Astrocyte of the cerebellum (primary cell): ENCODE measurements at regions not wholly inside any gene's neighbourhood (a gene's known extent, or its start where the extent isn't known, plus 50 kb on each side); places are given as distances from the start of the nearest gene placed in this dataset.

ENCODE experiments used
- DNase-seq: peaks from one replicate; pipeline ENCODE4 v3.0.0-alpha.2; 2011; ENCODE audit warnings: low read depth
- H3K4me3 ChIP-seq: 2 replicates; pipeline ENCODE4 v1.5.1; 2011; ENCODE audit warnings: mild to moderate bottlenecking, low read depth, low read length, moderate library complexity
- in situ Hi-C: cut with HindIII; loops from 2 replicates; pipeline ENCODE4 v1.10.0; 2017; ENCODE audit warnings: low sequenced_read_pairs
- TF ChIP-seq, protein P1 (sequence below): IDR thresholded peaks from 2 replicates; pipeline ENCODE4 v1.5.1; 2012; ENCODE audit warnings: low read length, low read depth, moderate library complexity, mild to moderate bottlenecking; ENCODE audit errors: missing control alignments

DNA sequence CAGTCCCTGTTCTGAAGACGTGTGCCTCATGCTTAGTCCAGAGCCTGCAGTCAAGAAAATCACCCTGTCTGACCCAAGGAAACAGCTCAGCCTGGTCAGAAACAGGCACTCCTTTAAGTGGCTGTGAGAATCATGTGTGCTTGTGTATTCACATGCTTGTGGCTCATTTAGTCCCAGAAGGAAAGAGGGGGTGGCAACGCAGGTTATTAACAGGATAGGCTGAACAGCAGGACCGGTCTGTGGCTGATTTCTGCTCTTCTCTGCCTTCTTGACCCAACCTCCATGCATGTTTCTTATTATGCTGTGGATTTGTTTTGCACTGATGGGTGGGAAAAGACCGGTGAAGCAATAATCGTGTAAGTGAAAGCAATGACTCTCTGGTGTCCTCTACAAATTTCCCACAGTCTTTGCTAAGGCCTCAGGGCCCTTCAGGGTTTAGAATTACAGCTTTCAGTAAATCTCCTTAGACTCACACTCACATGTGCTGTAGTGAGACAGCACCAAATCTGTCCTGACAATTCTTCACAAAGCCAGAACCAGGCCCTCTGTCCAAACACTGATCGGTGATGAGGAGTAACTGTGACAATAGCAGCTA is 288.1 kb downstream of the ETS1 start:
- TF ChIP-seq, protein P1, sequence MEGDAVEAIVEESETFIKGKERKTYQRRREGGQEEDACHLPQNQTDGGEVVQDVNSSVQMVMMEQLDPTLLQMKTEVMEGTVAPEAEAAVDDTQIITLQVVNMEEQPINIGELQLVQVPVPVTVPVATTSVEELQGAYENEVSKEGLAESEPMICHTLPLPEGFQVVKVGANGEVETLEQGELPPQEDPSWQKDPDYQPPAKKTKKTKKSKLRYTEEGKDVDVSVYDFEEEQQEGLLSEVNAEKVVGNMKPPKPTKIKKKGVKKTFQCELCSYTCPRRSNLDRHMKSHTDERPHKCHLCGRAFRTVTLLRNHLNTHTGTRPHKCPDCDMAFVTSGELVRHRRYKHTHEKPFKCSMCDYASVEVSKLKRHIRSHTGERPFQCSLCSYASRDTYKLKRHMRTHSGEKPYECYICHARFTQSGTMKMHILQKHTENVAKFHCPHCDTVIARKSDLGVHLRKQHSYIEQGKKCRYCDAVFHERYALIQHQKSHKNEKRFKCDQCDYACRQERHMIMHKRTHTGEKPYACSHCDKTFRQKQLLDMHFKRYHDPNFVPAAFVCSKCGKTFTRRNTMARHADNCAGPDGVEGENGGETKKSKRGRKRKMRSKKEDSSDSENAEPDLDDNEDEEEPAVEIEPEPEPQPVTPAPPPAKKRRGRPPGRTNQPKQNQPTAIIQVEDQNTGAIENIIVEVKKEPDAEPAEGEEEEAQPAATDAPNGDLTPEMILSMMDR, result no peak
- in situ Hi-C loops, result loop anchor here (25.0 kb wide), 1 partner anchor 538 kb away; no protein-coding TSS in a partner anchor
- DNase-seq, result no peak
- no peak overlapping the region for H3K4me3 ChIP-seq

DNA sequence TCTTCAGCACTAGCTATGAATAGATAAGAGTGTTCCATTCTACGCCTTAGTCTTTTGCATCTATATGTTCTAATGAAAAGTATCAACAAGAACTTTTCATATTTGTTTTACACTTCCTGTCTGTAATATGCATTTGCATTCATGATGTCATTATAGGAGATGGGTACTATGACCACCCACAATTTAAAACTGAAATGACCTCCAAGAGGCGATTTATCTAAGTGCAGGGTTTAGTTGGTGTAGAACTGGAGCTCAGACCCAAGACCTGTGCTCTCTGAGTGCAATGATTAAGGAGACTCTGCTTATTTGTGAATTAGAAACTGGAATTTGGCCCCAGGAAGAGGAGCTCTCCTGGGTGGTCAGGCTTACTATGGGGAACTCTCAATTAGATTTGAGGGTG is 289.1 kb downstream of the ETS1 start:
- in situ Hi-C loops, result loop anchor here (25.0 kb wide), 1 partner anchor 539 kb away; no protein-coding TSS in a partner anchor
- TF ChIP-seq, protein P1, result no peak
- DNase-seq, result no peak
- no peak overlapping the region for H3K4me3 ChIP-seq

DNA sequence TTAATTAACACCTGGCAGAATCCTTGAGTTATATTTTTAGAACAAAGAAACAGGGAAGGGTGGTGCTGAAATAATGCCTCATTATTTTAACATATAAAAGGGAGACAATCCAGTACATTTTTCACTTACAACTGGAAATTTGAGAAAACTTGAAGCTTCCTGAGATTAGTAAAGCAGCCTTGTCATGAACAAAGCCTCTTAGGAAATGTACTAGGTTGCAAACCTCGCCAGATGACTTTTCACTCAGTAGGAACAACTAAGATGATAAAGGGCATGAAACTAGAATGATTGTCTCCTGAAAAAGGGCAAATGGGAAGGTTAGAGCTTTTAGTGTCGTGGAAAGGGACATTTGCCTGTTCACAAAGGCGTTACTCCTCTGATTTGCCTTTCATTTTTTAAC is 289.6 kb downstream of the ETS1 start:
- in situ Hi-C loops, result loop anchor here (25.0 kb wide), 1 partner anchor 539 kb away; no protein-coding TSS in a partner anchor
- TF ChIP-seq, protein P1, result no peak

DNA sequence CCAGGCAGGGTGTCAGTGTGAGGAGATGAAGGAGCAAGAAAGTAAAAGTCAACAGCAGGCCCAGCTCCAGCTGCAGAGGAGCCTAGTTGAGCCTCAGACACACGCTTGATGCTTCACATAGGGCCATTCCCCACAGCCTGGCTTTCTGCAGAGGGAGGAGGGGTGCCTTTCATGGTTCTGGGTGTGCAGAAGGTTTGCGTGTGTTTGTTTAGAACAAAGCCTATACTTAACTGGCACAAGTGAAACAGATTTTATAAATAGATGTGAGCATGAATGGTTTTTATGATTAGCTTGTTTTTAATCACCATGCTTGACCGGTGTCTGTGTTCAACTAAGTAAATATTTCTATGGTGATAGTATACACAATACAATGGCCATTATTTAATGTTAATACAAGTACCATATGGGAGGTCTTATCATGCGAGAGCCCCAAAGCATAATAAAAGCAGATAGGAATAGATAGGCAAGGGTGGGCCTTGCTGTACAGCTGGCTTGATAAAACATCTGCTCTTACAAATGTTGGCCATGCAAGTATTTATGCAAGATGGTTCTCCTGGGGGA is 290.2 kb downstream of the ETS1 start:
- TF ChIP-seq, protein P1, result no peak
- H3K4me3 ChIP-seq, result no peak overlapping the region
- no peak for DNase-seq
- in situ Hi-C loops, result loop anchor here (25.0 kb wide), 1 partner anchor 540 kb away; no protein-coding TSS in a partner anchor

More for the DNA sequence above, 289.6 kb downstream of the ETS1 start:
- no peak for DNase-seq
- no peak overlapping the region for H3K4me3 ChIP-seq

DNA sequence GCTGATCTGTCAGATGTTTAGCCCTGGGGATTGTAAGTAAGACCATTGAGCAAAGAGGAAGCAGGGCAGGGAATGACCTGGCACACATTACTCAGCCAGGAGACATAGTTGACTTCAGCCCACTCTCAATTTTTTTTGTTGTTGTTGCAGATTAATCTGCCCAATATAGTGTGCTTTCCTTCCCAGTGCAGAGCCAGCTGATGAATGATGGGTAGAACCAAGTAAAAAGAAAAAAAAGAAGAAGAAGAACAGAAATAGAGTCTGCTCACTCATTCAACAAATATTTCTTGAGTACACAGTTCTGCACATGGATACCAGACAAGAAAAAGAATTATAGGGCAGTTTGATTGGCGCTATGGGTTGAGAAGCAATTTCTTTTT is 292.7 kb downstream of the ETS1 start:
- no peak for DNase-seq
- in situ Hi-C loops, result loop anchor here (25.0 kb wide), 1 partner anchor 543 kb away; no protein-coding TSS in a partner anchor
- TF ChIP-seq, protein P1, result no peak
- H3K4me3 ChIP-seq, result no peak overlapping the region

DNA sequence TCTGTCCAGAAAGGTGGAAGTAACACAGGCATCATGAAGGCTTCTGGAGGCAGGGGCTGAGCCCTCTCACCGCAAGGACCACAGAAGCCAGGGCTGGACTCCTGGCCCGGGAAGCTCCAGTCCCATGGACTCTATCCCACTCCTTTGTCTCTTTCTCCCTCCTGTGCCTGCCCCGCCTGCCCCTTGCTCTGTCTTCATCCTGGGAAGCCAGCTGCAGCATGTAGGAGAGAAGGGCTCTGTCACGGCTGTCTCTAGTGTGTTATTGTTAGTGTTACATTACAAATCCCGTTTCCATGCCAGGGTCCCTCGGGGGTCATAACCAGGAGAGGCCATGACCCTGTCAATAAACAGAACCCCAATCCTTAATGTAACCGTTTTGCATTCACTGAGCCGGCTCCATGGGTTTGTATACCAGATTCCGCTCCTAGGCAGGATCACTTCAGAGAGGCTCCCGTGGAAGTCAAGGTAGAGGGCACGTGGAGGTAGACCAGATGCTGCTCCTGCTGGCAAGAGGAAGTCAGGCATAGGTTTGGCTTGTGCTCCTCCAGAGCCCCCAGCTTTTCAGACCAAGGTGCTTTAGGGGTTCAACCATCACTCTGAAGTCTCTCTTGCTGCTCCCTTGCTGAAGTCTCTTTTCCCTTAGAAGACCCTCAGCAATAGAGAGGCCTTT is 293.2 kb downstream of the ETS1 start:
- DNase-seq, result no peak
- in situ Hi-C loops, result loop anchor here (25.0 kb wide), 1 partner anchor 543 kb away; no protein-coding TSS in a partner anchor
- H3K4me3 ChIP-seq, result no peak overlapping the region
- TF ChIP-seq, protein P1, result no peak
